ENCODE measurements at regions not wholly inside any gene's neighbourhood (a gene's known extent, or its start where the extent isn't known, plus 50 kb on each side); places are given as distances from the start of the nearest gene placed in this dataset.

GRCh38 chrX:28225513-28225912 is 244.3 kb upstream of the DCAF8L1 start:
- no peak for TF ChIP-seq POLR2A (IDR thresholded peaks at IDR 0.05)
- TF ChIP-seq, protein P1, sequence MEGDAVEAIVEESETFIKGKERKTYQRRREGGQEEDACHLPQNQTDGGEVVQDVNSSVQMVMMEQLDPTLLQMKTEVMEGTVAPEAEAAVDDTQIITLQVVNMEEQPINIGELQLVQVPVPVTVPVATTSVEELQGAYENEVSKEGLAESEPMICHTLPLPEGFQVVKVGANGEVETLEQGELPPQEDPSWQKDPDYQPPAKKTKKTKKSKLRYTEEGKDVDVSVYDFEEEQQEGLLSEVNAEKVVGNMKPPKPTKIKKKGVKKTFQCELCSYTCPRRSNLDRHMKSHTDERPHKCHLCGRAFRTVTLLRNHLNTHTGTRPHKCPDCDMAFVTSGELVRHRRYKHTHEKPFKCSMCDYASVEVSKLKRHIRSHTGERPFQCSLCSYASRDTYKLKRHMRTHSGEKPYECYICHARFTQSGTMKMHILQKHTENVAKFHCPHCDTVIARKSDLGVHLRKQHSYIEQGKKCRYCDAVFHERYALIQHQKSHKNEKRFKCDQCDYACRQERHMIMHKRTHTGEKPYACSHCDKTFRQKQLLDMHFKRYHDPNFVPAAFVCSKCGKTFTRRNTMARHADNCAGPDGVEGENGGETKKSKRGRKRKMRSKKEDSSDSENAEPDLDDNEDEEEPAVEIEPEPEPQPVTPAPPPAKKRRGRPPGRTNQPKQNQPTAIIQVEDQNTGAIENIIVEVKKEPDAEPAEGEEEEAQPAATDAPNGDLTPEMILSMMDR (IDR thresholded peaks at IDR 0.05): no peak

Measured in transverse colon (tissue), 3 donors.